ENCODE measurements at regions not wholly inside any gene's neighbourhood (a gene's known extent, or its start where the extent isn't known, plus 50 kb on each side); places are given as distances from the start of the nearest gene placed in this dataset.

DNA sequence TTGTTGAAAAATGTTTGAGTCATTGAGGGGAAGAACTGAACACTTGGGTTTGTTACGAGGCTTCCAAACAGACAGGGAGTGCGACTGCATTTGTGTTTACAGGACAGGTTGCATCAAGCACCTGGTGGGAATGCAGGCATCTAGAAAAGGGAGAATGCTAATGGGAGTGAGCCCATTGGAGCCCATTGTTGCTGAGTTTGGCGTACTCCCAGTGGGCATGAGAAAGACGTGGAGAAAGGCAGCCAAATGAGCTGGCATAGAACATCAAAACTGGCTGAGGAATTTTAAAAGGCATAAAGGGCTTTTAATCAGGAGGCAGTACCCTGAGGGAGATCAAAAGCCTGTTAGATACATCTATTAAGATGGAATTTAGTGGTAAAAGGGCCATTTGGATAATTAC lies 171.6 kb upstream of the NPSR1 start:
- TF ChIP-seq YY1 (IDR thresholded peaks at IDR 0.05; ENCODE audit: insufficient read depth, insufficient read length) (no peak), ZNF274 (IDR thresholded peaks at IDR 0.05; ENCODE audit: low read depth, low read length) (no peak), SUZ12 (IDR thresholded peaks at IDR 0.05; ENCODE audit: extremely low read depth, insufficient read depth, insufficient read length) (no peak)
